ENCODE measurements at regions not wholly inside any gene's neighbourhood (a gene's known extent, or its start where the extent isn't known, plus 50 kb on each side); places are given as distances from the start of the nearest gene placed in this dataset.

DNA sequence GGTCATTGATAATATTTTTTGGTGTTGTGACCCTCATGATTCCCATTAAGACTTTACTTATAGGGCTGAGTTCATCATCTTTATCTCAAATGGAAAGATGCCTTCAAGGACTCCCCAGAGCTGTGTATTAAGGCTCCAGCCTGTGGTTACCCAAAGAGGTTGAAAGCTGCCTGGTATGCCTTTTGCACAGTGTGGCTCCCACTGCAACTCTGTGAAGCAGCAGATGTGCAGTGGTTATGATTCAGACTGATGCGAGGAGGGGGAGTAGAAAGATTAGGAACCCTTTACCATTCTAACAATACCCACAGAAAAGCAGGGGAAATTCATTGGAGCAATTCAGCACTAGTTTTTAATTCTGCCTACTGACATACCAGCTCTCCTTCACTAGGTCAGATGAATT, 560.0 kb downstream of the INSC start:
- TF ChIP-seq CTCF (IDR thresholded peaks at IDR 0.05), result no peak
- no peak for TF ChIP-seq POLR2A (IDR thresholded peaks at IDR 0.05)
